AML-193 (cell line): ENCODE measurements at regions not wholly inside any gene's neighbourhood (a gene's known extent, or its start where the extent isn't known, plus 50 kb on each side); places are given as distances from the start of the nearest gene placed in this dataset.

Source experiments
- DNase-seq, 2 experiments: peaks; one replicate each; lab custom pipeline; 2025; lab: John Stamatoyannopoulos, UW

GRCh38 chr22:45096256-45096907, 67.3 kb upstream of the NUP50 start:
- peak; percentile 57 to 58 for DNase-seq

- no peak for DNase-seq
Measured at GRCh38 chr22:45097061-45097460, 66.7 kb upstream of the NUP50 start.

- DNase-seq: no peak
Measured at GRCh38 chr22:45098056-45098455, 65.7 kb upstream of the NUP50 start.

- DNase-seq: no peak
Measured at GRCh38 chr22:45099961-45100360, 63.8 kb upstream of the NUP50 start.

- peak; percentile 69 to 79 for DNase-seq
Measured at GRCh38 chr22:45101515-45102227, 62.1 kb upstream of the NUP50 start.

- DNase-seq: peak; percentile 10 to 19
Measured at GRCh38 chr22:45102896-45103420, 60.8 kb upstream of the NUP50 start.

- no peak for DNase-seq
Measured at GRCh38 chr22:45103756-45104155, 60.0 kb upstream of the NUP50 start.

GRCh38 chr22:45104313-45104712, 59.4 kb upstream of the NUP50 start:
- DNase-seq: no peak

GRCh38 chr22:45105281-45105702, 58.4 kb upstream of the NUP50 start:
- DNase-seq: no peak

GRCh38 chr22:45107671-45108070, 56.1 kb upstream of the NUP50 start:
- DNase-seq: no peak

- DNase-seq: no peak
Measured at GRCh38 chr22:45112136-45112879, 51.4 kb upstream of the NUP50 start.
